ENCODE measurements at regions not wholly inside any gene's neighbourhood (a gene's known extent, or its start where the extent isn't known, plus 50 kb on each side); places are given as distances from the start of the nearest gene placed in this dataset.

- Histone ChIP-seq H3K9me1 (ENCODE audit: insufficient read depth, low read length) (no peaks in the 10 kb centered on the region), H3K56ac (ENCODE audit: extremely low read depth, insufficient read depth, low read length) (no peak overlapping the region), H2BK20ac (ENCODE audit: low read depth, low read length) (no peak overlapping the region), H3K27me3 (ENCODE audit: control insufficient read depth, insufficient read depth, low read length) (no peaks in the 10 kb centered on the region), H3K23ac (ENCODE audit: low read depth, low read length) (no peak overlapping the region), H2BK120ac (ENCODE audit: low read depth, low read length) (no peak overlapping the region), H2AK5ac (ENCODE audit: low read depth, low read length) (no peak overlapping the region), H2BK15ac (ENCODE audit: low read depth, low read length) (no peak overlapping the region), H3K79me1 (ENCODE audit: low read depth in 1 of 2, low read length in 2 of 2) (no peaks in the 10 kb centered on the region), H3K4me3 (ENCODE audit: insufficient read depth, low read depth, low read length) (no peak overlapping the region), H3K9me3 (ENCODE audit: control insufficient read depth, insufficient read depth, low read length) (peaks cover 55% of the 10 kb centered on the region), H3K14ac (replicated peaks; ENCODE audit: low read depth, low read length) (no peak overlapping the region), H4K5ac (ENCODE audit: low read depth, low read length) (no peak overlapping the region), H3K4me2 (ENCODE audit: low read depth, low read length) (no peak overlapping the region), H3K36me3 (ENCODE audit: control insufficient read depth, insufficient read depth, low read length) (no peaks in the 10 kb centered on the region), H3K27ac (ENCODE audit: insufficient read depth, low read length) (no peak overlapping the region), H4K20me1 (ENCODE audit: insufficient read depth, low read length) (no peaks in the 10 kb centered on the region), H2AFZ (replicated peaks; ENCODE audit: low read length, poor library complexity) (no peak overlapping the region), H3K9ac (ENCODE audit: low read depth, low read length) (no peak overlapping the region), H3K4ac (ENCODE audit: low read depth, low read length) (no peak overlapping the region), H2BK5ac (ENCODE audit: low read depth, low read length, poor library complexity, severe bottlenecking) (no peak overlapping the region), H4K91ac (ENCODE audit: insufficient read depth, low read depth, low read length) (no peak overlapping the region), H3K18ac (ENCODE audit: low read depth, low read length) (no peak overlapping the region), H3K4me1 (ENCODE audit: control insufficient read depth, insufficient read depth, low read length) (no peaks in the 10 kb centered on the region), H4K8ac (ENCODE audit: low read depth in 2 of 2, low read length in 2 of 2) (no peak overlapping the region), H2AK9ac (replicated peaks; ENCODE audit: low read depth, low read length, poor library complexity) (no peak overlapping the region)
- ChIA-PET CTCF (no interaction called here), POLR2A (ENCODE audit: unreplicated experiment) (no interaction called here)
- ATAC-seq (ENCODE audit: low read depth) = no peak
- TF ChIP-seq MXI1 (IDR thresholded peaks at IDR 0.05; ENCODE audit: borderline replicate concordance, low read depth, low read length) (no peak), MAZ (IDR thresholded peaks at IDR 0.05; ENCODE audit: borderline replicate concordance, low read depth, low read length) (no peak), POLR2A (IDR thresholded peaks at IDR 0.05; ENCODE audit: low read depth, low read length) (no peak), MAFK (IDR thresholded peaks at IDR 0.05; ENCODE audit: low read depth, low read length) (no peak), SMC3 (IDR thresholded peaks at IDR 0.05; ENCODE audit: low read depth, low read length) (no peak), NFE2L2 (IDR thresholded peaks at IDR 0.05; ENCODE audit: low read depth, low read length) (no peak), RCOR1 (IDR thresholded peaks at IDR 0.05; ENCODE audit: insufficient replicate concordance, low read length) (no peak), CEBPB (IDR thresholded peaks at IDR 0.05; ENCODE audit: low read depth, low read length) (no peak), CHD1 (IDR thresholded peaks at IDR 0.05; ENCODE audit: low read depth, low read length) (no peak), BHLHE40 (IDR thresholded peaks at IDR 0.05; ENCODE audit: low read depth, low read length) (no peak), RAD21 (IDR thresholded peaks at IDR 0.05; ENCODE audit: low read length) (no peak), FOS (IDR thresholded peaks at IDR 0.05; ENCODE audit: low read depth, low read length) (no peak), RFX5 (IDR thresholded peaks at IDR 0.05; ENCODE audit: low read depth, low read length) (no peak)
- TF ChIP-seq, protein P1, sequence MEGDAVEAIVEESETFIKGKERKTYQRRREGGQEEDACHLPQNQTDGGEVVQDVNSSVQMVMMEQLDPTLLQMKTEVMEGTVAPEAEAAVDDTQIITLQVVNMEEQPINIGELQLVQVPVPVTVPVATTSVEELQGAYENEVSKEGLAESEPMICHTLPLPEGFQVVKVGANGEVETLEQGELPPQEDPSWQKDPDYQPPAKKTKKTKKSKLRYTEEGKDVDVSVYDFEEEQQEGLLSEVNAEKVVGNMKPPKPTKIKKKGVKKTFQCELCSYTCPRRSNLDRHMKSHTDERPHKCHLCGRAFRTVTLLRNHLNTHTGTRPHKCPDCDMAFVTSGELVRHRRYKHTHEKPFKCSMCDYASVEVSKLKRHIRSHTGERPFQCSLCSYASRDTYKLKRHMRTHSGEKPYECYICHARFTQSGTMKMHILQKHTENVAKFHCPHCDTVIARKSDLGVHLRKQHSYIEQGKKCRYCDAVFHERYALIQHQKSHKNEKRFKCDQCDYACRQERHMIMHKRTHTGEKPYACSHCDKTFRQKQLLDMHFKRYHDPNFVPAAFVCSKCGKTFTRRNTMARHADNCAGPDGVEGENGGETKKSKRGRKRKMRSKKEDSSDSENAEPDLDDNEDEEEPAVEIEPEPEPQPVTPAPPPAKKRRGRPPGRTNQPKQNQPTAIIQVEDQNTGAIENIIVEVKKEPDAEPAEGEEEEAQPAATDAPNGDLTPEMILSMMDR (conservative IDR thresholded peaks at IDR 0.05; ENCODE audit: low read depth, low read length) = no peak
- TF ChIP-seq, protein P2, sequence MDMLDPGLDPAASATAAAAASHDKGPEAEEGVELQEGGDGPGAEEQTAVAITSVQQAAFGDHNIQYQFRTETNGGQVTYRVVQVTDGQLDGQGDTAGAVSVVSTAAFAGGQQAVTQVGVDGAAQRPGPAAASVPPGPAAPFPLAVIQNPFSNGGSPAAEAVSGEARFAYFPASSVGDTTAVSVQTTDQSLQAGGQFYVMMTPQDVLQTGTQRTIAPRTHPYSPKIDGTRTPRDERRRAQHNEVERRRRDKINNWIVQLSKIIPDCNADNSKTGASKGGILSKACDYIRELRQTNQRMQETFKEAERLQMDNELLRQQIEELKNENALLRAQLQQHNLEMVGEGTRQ (IDR thresholded peaks at IDR 0.05; ENCODE audit: low read depth, low read length) = no peak
- TF ChIP-seq, protein P3, sequence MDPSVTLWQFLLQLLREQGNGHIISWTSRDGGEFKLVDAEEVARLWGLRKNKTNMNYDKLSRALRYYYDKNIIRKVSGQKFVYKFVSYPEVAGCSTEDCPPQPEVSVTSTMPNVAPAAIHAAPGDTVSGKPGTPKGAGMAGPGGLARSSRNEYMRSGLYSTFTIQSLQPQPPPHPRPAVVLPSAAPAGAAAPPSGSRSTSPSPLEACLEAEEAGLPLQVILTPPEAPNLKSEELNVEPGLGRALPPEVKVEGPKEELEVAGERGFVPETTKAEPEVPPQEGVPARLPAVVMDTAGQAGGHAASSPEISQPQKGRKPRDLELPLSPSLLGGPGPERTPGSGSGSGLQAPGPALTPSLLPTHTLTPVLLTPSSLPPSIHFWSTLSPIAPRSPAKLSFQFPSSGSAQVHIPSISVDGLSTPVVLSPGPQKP (IDR thresholded peaks at IDR 0.05; ENCODE audit: borderline replicate concordance, low read depth, low read length) = no peak
- no peak for DNase-seq
- dilution Hi-C loops (cut with HindIII; ENCODE audit: low sequenced_read_pairs, unreplicated experiment) = no loop called here
- in situ Hi-C loops (cut with MboI; ENCODE audit: low sequenced_read_pairs) = no loop called here
- BruUV-seq (replicated peaks) = no TSS peak
- WGBS, 2 experiments (ENCODE audit: extremely low coverage in 2 of 2, insufficient read length in 1 of 2) = 30% methylated on average over 4 of the region's 14 CpGs; no CpG with 5 or more reads in 1 of the 2 experiments
- intact Hi-C loops (cut with micrococcal nuclease) = no loop called here
Observed at GRCh38 chr22:48054596-48054995, 1292.1 kb downstream of the TBC1D22A start.

All from IMR-90 (cell line).